ENCODE measurements at regions not wholly inside any gene's neighbourhood (a gene's known extent, or its start where the extent isn't known, plus 50 kb on each side); places are given as distances from the start of the nearest gene placed in this dataset.

GRCh38 chr2:128520791-128521190, 202.1 kb upstream of the HS6ST1 start:
- DNase-seq (ENCODE audit: low spot score), result no peak
- Histone ChIP-seq H3K4me3 (ENCODE audit: severe bottlenecking) (no peak overlapping the region), H3K27me3 (ENCODE audit: insufficient read depth, poor library complexity, severe bottlenecking) (no peaks in the 10 kb centered on the region), H3K36me3 (ENCODE audit: low read depth) (no peaks in the 10 kb centered on the region), H3K27ac (ENCODE audit: poor library complexity, severe bottlenecking) (no peak overlapping the region), H3K4me1 (ENCODE audit: insufficient read depth, poor library complexity, severe bottlenecking) (no peaks in the 10 kb centered on the region), H3K9me3 (ENCODE audit: severe bottlenecking) (no peaks in the 10 kb centered on the region)
- no peak for ATAC-seq (ENCODE audit: low read depth)
- TF ChIP-seq CTCF (IDR thresholded peaks at IDR 0.05; ENCODE audit: poor library complexity, severe bottlenecking), result no peak

GRCh38 chr2:128521482-128521881, 202.8 kb upstream of the HS6ST1 start:
- ATAC-seq (ENCODE audit: low read depth) (no peak), DNase-seq (ENCODE audit: low spot score) (no peak)
- TF ChIP-seq CTCF (IDR thresholded peaks at IDR 0.05; ENCODE audit: poor library complexity, severe bottlenecking), result no peak
- H3K27me3 ChIP-seq (ENCODE audit: insufficient read depth, poor library complexity, severe bottlenecking), result no peaks in the 10 kb centered on the region
- H3K27ac ChIP-seq (ENCODE audit: poor library complexity, severe bottlenecking), result no peak overlapping the region
- H3K4me1 ChIP-seq (ENCODE audit: insufficient read depth, poor library complexity, severe bottlenecking), result no peaks in the 10 kb centered on the region
- H3K9me3 ChIP-seq (ENCODE audit: severe bottlenecking), result no peaks in the 10 kb centered on the region
- no peak overlapping the region for H3K4me3 ChIP-seq (ENCODE audit: severe bottlenecking)
- no peaks in the 10 kb centered on the region for H3K36me3 ChIP-seq (ENCODE audit: low read depth)

- Histone ChIP-seq H3K9me3 (ENCODE audit: severe bottlenecking) (no peaks in the 10 kb centered on the region), H3K27me3 (ENCODE audit: insufficient read depth, poor library complexity, severe bottlenecking) (no peaks in the 10 kb centered on the region), H3K36me3 (ENCODE audit: low read depth) (no peaks in the 10 kb centered on the region), H3K27ac (ENCODE audit: poor library complexity, severe bottlenecking) (no peak overlapping the region), H3K4me3 (ENCODE audit: severe bottlenecking) (no peak overlapping the region), H3K4me1 (ENCODE audit: insufficient read depth, poor library complexity, severe bottlenecking) (no peaks in the 10 kb centered on the region)
- DNase-seq (ENCODE audit: low spot score), result no peak
- TF ChIP-seq CTCF (IDR thresholded peaks at IDR 0.05; ENCODE audit: poor library complexity, severe bottlenecking), result no peak
- no peak for ATAC-seq (ENCODE audit: low read depth)
Observed at GRCh38 chr2:128522829-128523228, 204.2 kb upstream of the HS6ST1 start.

GRCh38 chr2:128523457-128523856, 204.8 kb upstream of the HS6ST1 start:
- no peak for DNase-seq (ENCODE audit: low spot score)
- H3K4me1 ChIP-seq (ENCODE audit: insufficient read depth, poor library complexity, severe bottlenecking), result no peaks in the 10 kb centered on the region

GRCh38 chr2:128524183-128524582, 205.5 kb upstream of the HS6ST1 start:
- H3K4me3 ChIP-seq (ENCODE audit: severe bottlenecking), result no peak overlapping the region
- no peak overlapping the region for H3K27ac ChIP-seq (ENCODE audit: poor library complexity, severe bottlenecking)
- H3K27me3 ChIP-seq (ENCODE audit: insufficient read depth, poor library complexity, severe bottlenecking), result no peaks in the 10 kb centered on the region
- no peaks in the 10 kb centered on the region for H3K36me3 ChIP-seq (ENCODE audit: low read depth)
- ATAC-seq (ENCODE audit: low read depth), result no peak
- no peak for TF ChIP-seq CTCF (IDR thresholded peaks at IDR 0.05; ENCODE audit: poor library complexity, severe bottlenecking)
- no peak for DNase-seq (ENCODE audit: low spot score)
- no peaks in the 10 kb centered on the region for H3K9me3 ChIP-seq (ENCODE audit: severe bottlenecking)
- H3K4me1 ChIP-seq (ENCODE audit: insufficient read depth, poor library complexity, severe bottlenecking), result no peaks in the 10 kb centered on the region

More at GRCh38 chr2:128523457-128523856, 204.8 kb upstream of the HS6ST1 start:
- Histone ChIP-seq H3K27me3 (ENCODE audit: insufficient read depth, poor library complexity, severe bottlenecking) (no peaks in the 10 kb centered on the region), H3K27ac (ENCODE audit: poor library complexity, severe bottlenecking) (no peak overlapping the region), H3K4me3 (ENCODE audit: severe bottlenecking) (no peak overlapping the region), H3K9me3 (ENCODE audit: severe bottlenecking) (no peaks in the 10 kb centered on the region), H3K36me3 (ENCODE audit: low read depth) (no peaks in the 10 kb centered on the region)
- TF ChIP-seq CTCF (IDR thresholded peaks at IDR 0.05; ENCODE audit: poor library complexity, severe bottlenecking), result no peak
- ATAC-seq (ENCODE audit: low read depth), result no peak
